Upper lobe of right lung (tissue), 1 donor: ENCODE measurements at regions not wholly inside any gene's neighbourhood (a gene's known extent, or its start where the extent isn't known, plus 50 kb on each side); places are given as distances from the start of the nearest gene placed in this dataset.

Source experiments
- ATAC-seq: fragments of 200-7000 bp; cut with Tn5 transposase; one replicate; pipeline ENCODE4 v1.9.1; 2020; ENCODE audit warnings: mild to moderate bottlenecking, moderate library complexity
- DNase-seq: peaks from one replicate; pipeline ENCODE4 v3.0.0-alpha.2; 2020
- H3K27ac ChIP-seq: fragments of 200-600 bp; one replicate; pipeline ENCODE4 v1.8.0; 2022
- H3K27me3 ChIP-seq: fragments of 200-600 bp; one replicate; pipeline ENCODE4 v1.8.0; 2022; ENCODE audit warnings: mild to moderate bottlenecking
- H3K36me3 ChIP-seq: fragments of 200-600 bp; one replicate; pipeline ENCODE4 v1.8.0; 2022
- H3K4me1 ChIP-seq: fragments of 200-600 bp; one replicate; pipeline ENCODE4 v1.8.0; 2022
- H3K4me3 ChIP-seq: fragments of 200-600 bp; one replicate; pipeline ENCODE4 v1.8.0; 2022; ENCODE audit warnings: mild to moderate bottlenecking
- H3K9me3 ChIP-seq: fragments of 200-600 bp; one replicate; pipeline ENCODE4 v1.8.0; 2022
- CTCF ChIP-seq: fragments of 200-600 bp; IDR thresholded peaks from one replicate; pipeline ENCODE4 v1.8.0; 2022; ENCODE audit warnings: antibody characterized with exemption
- intact Hi-C: fragments of 100-400 bp; cut with DNase I; formaldehyde crosslinking; loops from one replicate; pipeline ENCODE4 v1.11.0; 2022
- donor health status: DM: no; HTN: yes; CAD: no; lungs with severe emphysema.

- H3K27me3 ChIP-seq: no peaks in the 10 kb centered on the region
- ATAC-seq: no peak
- intact Hi-C loops: no loop called here
Observed at GRCh38 chr11:30153008-30153407, 77.8 kb upstream of the FSHB start.

GRCh38 chr11:30155428-30155827 is 75.4 kb upstream of the FSHB start:
- Histone ChIP-seq H3K4me1 (no peaks in the 10 kb centered on the region), H3K36me3 (no peaks in the 10 kb centered on the region), H3K9me3 (no peaks in the 10 kb centered on the region), H3K27ac (no peak overlapping the region), H3K4me3 (no peak overlapping the region), H3K27me3 (no peaks in the 10 kb centered on the region)
- no peak for DNase-seq
- TF ChIP-seq CTCF: no peak
- intact Hi-C loops: no loop called here
- ATAC-seq: no peak

More at GRCh38 chr11:30153008-30153407, 77.8 kb upstream of the FSHB start:
- Histone ChIP-seq H3K27ac (no peak overlapping the region), H3K36me3 (no peaks in the 10 kb centered on the region), H3K4me1 (no peaks in the 10 kb centered on the region), H3K4me3 (no peak overlapping the region), H3K9me3 (no peaks in the 10 kb centered on the region)
- DNase-seq: no peak
- no peak for TF ChIP-seq CTCF

DNA sequence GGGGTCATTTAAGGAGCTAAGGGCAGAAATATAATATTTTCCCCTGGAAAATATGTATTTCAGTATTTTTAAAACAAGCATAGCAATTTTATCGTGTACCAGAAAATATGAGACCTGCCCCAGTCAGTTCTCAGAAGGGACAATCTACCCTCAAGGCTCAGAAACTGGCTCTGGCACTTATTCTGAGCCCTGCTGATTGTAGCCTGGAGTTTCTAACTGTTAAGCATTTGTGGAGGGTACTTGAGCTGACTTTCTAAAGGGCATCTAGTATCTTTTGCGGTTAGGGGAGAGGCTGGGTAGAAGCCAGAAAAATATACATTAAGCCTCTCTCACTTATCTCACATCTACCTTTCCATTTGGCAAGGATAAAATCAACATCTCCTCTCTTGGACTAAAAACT is 71.3 kb upstream of the FSHB start:
- ATAC-seq: no peak
- no peak for DNase-seq
- no peak overlapping the region for H3K4me3 ChIP-seq
- no peak for TF ChIP-seq CTCF
- no peaks in the 10 kb centered on the region for H3K36me3 ChIP-seq
- intact Hi-C loops: no loop called here
- no peaks in the 10 kb centered on the region for H3K4me1 ChIP-seq
- H3K9me3 ChIP-seq: no peaks in the 10 kb centered on the region
- H3K27me3 ChIP-seq: no peaks in the 10 kb centered on the region
- H3K27ac ChIP-seq: no peak overlapping the region

- Histone ChIP-seq H3K4me3 (no peak overlapping the region), H3K27me3 (no peaks in the 10 kb centered on the region), H3K27ac (no peak overlapping the region), H3K9me3 (no peaks in the 10 kb centered on the region), H3K4me1 (no peaks in the 10 kb centered on the region), H3K36me3 (no peaks in the 10 kb centered on the region)
- intact Hi-C loops: no loop called here
- DNase-seq (no peak), ATAC-seq (no peak)
- no peak for TF ChIP-seq CTCF
Observed at GRCh38 chr11:30165652-30166051, 65.2 kb upstream of the FSHB start.

DNA sequence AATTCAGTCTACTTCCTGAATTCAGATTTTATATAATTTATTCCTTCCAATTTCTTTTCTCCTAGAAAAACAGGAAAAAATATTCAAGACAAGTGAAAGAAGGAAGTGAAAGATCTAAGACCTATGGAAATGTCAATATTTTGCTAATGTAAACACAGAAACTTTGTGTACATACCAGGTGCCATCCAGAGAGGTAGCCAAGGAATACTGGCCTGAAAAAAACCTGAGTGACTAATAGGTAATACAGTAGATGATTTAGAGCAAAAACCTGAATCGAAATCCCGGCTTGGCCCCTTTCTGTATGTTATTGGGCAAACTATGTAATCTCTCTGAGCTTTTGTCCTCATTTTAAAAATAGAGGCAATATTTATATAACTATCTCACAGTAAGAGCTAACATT is 59.2 kb upstream of the FSHB start:
- TF ChIP-seq CTCF: no peak
- no peaks in the 10 kb centered on the region for H3K4me1 ChIP-seq
- H3K36me3 ChIP-seq: no peaks in the 10 kb centered on the region
- intact Hi-C loops: no loop called here
- no peaks in the 10 kb centered on the region for H3K27me3 ChIP-seq
- no peak overlapping the region for H3K4me3 ChIP-seq
- H3K27ac ChIP-seq: no peak overlapping the region
- H3K9me3 ChIP-seq: no peaks in the 10 kb centered on the region
- ATAC-seq: no peak
- no peak for DNase-seq

DNA sequence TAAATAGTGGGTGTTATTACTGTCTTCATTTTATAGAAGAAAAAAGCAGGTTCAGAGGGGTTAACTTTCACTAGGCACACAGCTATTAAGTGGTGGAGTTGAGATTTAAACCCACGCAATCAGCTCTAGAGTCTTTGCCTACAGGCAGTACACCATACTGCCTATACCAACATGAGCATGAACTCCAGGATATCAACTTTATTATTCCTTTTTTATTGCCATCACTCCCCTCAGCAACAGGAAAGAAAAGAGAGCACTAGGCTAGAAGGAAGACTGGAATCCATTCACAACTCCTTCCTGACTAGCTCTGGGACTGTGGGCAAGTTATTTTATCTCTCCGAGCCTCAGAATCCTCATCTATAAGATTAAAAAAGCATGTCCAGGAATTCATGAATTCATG is 58.7 kb upstream of the FSHB start:
- DNase-seq (no peak), ATAC-seq (no peak)
- no peak for TF ChIP-seq CTCF
- no peaks in the 10 kb centered on the region for H3K36me3 ChIP-seq
- no peak overlapping the region for H3K4me3 ChIP-seq
- intact Hi-C loops: no loop called here
- no peaks in the 10 kb centered on the region for H3K27me3 ChIP-seq
- H3K4me1 ChIP-seq: no peaks in the 10 kb centered on the region
- H3K9me3 ChIP-seq: no peaks in the 10 kb centered on the region
- H3K27ac ChIP-seq: no peak overlapping the region
